ENCODE measurements at regions not wholly inside any gene's neighbourhood (a gene's known extent, or its start where the extent isn't known, plus 50 kb on each side); places are given as distances from the start of the nearest gene placed in this dataset.

- no peak overlapping the region for H3K4me2 ChIP-seq (ENCODE audit: low read depth, low read length)
- no peaks in the 10 kb centered on the region for H3K36me3 ChIP-seq (replicated peaks; ENCODE audit: insufficient read depth, low read length)
- no peaks in the 10 kb centered on the region for H3K9me3 ChIP-seq (replicated peaks; ENCODE audit: insufficient read depth, low read length)
- H3K4me3 ChIP-seq (ENCODE audit: low read length), result no peak overlapping the region
- TF ChIP-seq EZH2 (optimal IDR thresholded peaks at IDR 0.05; ENCODE audit: low read depth, low read length), result no peak
- no peak for TF ChIP-seq CTCF (IDR thresholded peaks at IDR 0.05; ENCODE audit: low read length)
- no peak for TF ChIP-seq EZH2phosphoT487 (IDR thresholded peaks at IDR 0.05; ENCODE audit: low read length)
- no peak overlapping the region for H3K27ac ChIP-seq (ENCODE audit: low read length)
- no peak overlapping the region for H2AFZ ChIP-seq (ENCODE audit: low read length)
- no peak overlapping the region for H3K9ac ChIP-seq (ENCODE audit: low read length)
- no peaks in the 10 kb centered on the region for H3K79me2 ChIP-seq (ENCODE audit: low read length)
- H4K20me1 ChIP-seq (ENCODE audit: insufficient read depth, low read length), result no peaks in the 10 kb centered on the region
- no peak for DNase-seq
- no peaks in the 10 kb centered on the region for H3K9me2 ChIP-seq (replicated peaks; ENCODE audit: insufficient read depth, low read length)
- peaks cover 11% of the 10 kb centered on the region for H3K4me1 ChIP-seq (ENCODE audit: low read length)
- H3F3A ChIP-seq (ENCODE audit: insufficient read depth, low read length), result peaks cover 7% of the 10 kb centered on the region; the same call in 1 of the 2 replicates
- no peaks in the 10 kb centered on the region for H3K27me3 ChIP-seq (replicated peaks; ENCODE audit: insufficient read depth, low read length)
Observed at GRCh38 chr6:8334113-8334512, 101.2 kb downstream of the SLC35B3 start.

GRCh38 chr6:8329562-8329961 lies 105.8 kb downstream of the SLC35B3 start:
- no peaks in the 10 kb centered on the region for H3K9me2 ChIP-seq (replicated peaks; ENCODE audit: insufficient read depth, low read length)
- H3K36me3 ChIP-seq (replicated peaks; ENCODE audit: insufficient read depth, low read length), result no peaks in the 10 kb centered on the region
- H3K4me2 ChIP-seq (ENCODE audit: low read depth, low read length), result no peak overlapping the region
- H3K9ac ChIP-seq (ENCODE audit: low read length), result no peak overlapping the region
- no peaks in the 10 kb centered on the region for H3F3A ChIP-seq (ENCODE audit: insufficient read depth, low read length)
- no peaks in the 10 kb centered on the region for H3K27me3 ChIP-seq (replicated peaks; ENCODE audit: insufficient read depth, low read length)
- H2AFZ ChIP-seq (ENCODE audit: low read length), result no peak overlapping the region
- H3K27ac ChIP-seq (ENCODE audit: low read length), result no peak overlapping the region
- TF ChIP-seq EZH2phosphoT487 (IDR thresholded peaks at IDR 0.05; ENCODE audit: low read length), result no peak
- TF ChIP-seq CTCF (IDR thresholded peaks at IDR 0.05; ENCODE audit: low read length), result no peak
- TF ChIP-seq EZH2 (optimal IDR thresholded peaks at IDR 0.05; ENCODE audit: low read depth, low read length), result no peak
- no peak for DNase-seq
- H3K4me3 ChIP-seq (ENCODE audit: low read length), result no peak overlapping the region
- no peaks in the 10 kb centered on the region for H3K4me1 ChIP-seq (ENCODE audit: low read length)
- H3K9me3 ChIP-seq (replicated peaks; ENCODE audit: insufficient read depth, low read length), result no peaks in the 10 kb centered on the region
- H3K79me2 ChIP-seq (ENCODE audit: low read length), result no peaks in the 10 kb centered on the region
- H4K20me1 ChIP-seq (ENCODE audit: insufficient read depth, low read length), result no peaks in the 10 kb centered on the region

GRCh38 chr6:8325743-8326142 lies 109.6 kb downstream of the SLC35B3 start:
- no peaks in the 10 kb centered on the region for H3F3A ChIP-seq (ENCODE audit: insufficient read depth, low read length)
- H3K27me3 ChIP-seq (replicated peaks; ENCODE audit: insufficient read depth, low read length), result no peaks in the 10 kb centered on the region
- no peaks in the 10 kb centered on the region for H3K79me2 ChIP-seq (ENCODE audit: low read length)
- H3K4me1 ChIP-seq (ENCODE audit: low read length), result no peaks in the 10 kb centered on the region
- TF ChIP-seq CTCF (IDR thresholded peaks at IDR 0.05; ENCODE audit: low read length) (no peak), EZH2phosphoT487 (IDR thresholded peaks at IDR 0.05; ENCODE audit: low read length) (no peak), EZH2 (optimal IDR thresholded peaks at IDR 0.05; ENCODE audit: low read depth, low read length) (no peak)
- no peaks in the 10 kb centered on the region for H3K36me3 ChIP-seq (replicated peaks; ENCODE audit: insufficient read depth, low read length)
- H3K9me3 ChIP-seq (replicated peaks; ENCODE audit: insufficient read depth, low read length), result no peaks in the 10 kb centered on the region
- H2AFZ ChIP-seq (ENCODE audit: low read length), result no peak overlapping the region
- H3K27ac ChIP-seq (ENCODE audit: low read length), result no peak overlapping the region
- H4K20me1 ChIP-seq (ENCODE audit: insufficient read depth, low read length), result no peaks in the 10 kb centered on the region
- no peak overlapping the region for H3K4me2 ChIP-seq (ENCODE audit: low read depth, low read length)
- no peak overlapping the region for H3K9ac ChIP-seq (ENCODE audit: low read length)
- H3K9me2 ChIP-seq (replicated peaks; ENCODE audit: insufficient read depth, low read length), result no peaks in the 10 kb centered on the region
- no peak for DNase-seq
- H3K4me3 ChIP-seq (ENCODE audit: low read length), result no peak overlapping the region
